ENCODE measurements at regions not wholly inside any gene's neighbourhood (a gene's known extent, or its start where the extent isn't known, plus 50 kb on each side); places are given as distances from the start of the nearest gene placed in this dataset.
"Not testable (repeated sequence)": the region's sequence is repeated elsewhere in the genome, so short reads cannot be mapped to it uniquely, and the experiment has no call there.

- WGBS, 2 donors = 52 to 60% methylated on average over 2 of the region's 2 CpGs
- no peak for TF ChIP-seq CTCF (IDR thresholded peaks at IDR 0.05)
- intact Hi-C loops (cut with DNase I; ENCODE audit: low total_unique reads) = no loop called here
- no peak for DNase-seq (ENCODE audit: low spot score in 2 of 2)
- no peak overlapping the region for H3K4me3 ChIP-seq (ENCODE audit: low read depth, poor library complexity, severe bottlenecking)
These were observed 691.8 kb downstream of the MTRR start for GRCh38 chr5:8560776-8561175.

GRCh38 chr5:8561224-8561840 lies 692.4 kb downstream of the MTRR start:
- TF ChIP-seq CTCF (IDR thresholded peaks at IDR 0.05) (no peak), POLR2A (IDR thresholded peaks at IDR 0.05) (no peak)
- WGBS, 2 donors = 45 to 57% methylated on average over 3 of the region's 3 CpGs
- intact Hi-C loops (cut with DNase I; ENCODE audit: low total_unique reads) = no loop called here
- DNase-seq (ENCODE audit: low spot score in 2 of 2) = no peak
- no peak overlapping the region for H3K4me3 ChIP-seq (ENCODE audit: low read depth, poor library complexity, severe bottlenecking)

- intact Hi-C loops (cut with DNase I; ENCODE audit: low total_unique reads) = no loop called here
- no peak for TF ChIP-seq POLR2A (IDR thresholded peaks at IDR 0.05)
- TF ChIP-seq CTCF (IDR thresholded peaks at IDR 0.05) = no peak
These were observed 692.9 kb downstream of the MTRR start for GRCh38 chr5:8561854-8562253.

GRCh38 chr5:8563540-8563939 lies 694.6 kb downstream of the MTRR start:
- H3K4me3 ChIP-seq (ENCODE audit: low read depth, poor library complexity, severe bottlenecking); intact Hi-C loops (cut with DNase I; ENCODE audit: low total_unique reads); DNase-seq (ENCODE audit: low spot score in 2 of 2): not testable (repeated sequence)
- 81 to 93% methylated on average over 6 of the region's 6 CpGs for WGBS, 2 donors

More at GRCh38 chr5:8561854-8562253, 692.9 kb downstream of the MTRR start:
- H3K4me3 ChIP-seq (ENCODE audit: low read depth, poor library complexity, severe bottlenecking) = no peak overlapping the region
- DNase-seq (ENCODE audit: low spot score in 2 of 2) = no peak

- intact Hi-C loops (cut with DNase I; ENCODE audit: low total_unique reads) = no loop called here
- DNase-seq (ENCODE audit: low spot score in 2 of 2) = no peak
- WGBS, 2 donors = 64 to 78% methylated on average over 6 of the region's 6 CpGs
- no peak for TF ChIP-seq POLR2A (IDR thresholded peaks at IDR 0.05)
- no peak for TF ChIP-seq CTCF (IDR thresholded peaks at IDR 0.05)
- no peak overlapping the region for H3K4me3 ChIP-seq (ENCODE audit: low read depth, poor library complexity, severe bottlenecking)
These were observed 699.9 kb downstream of the MTRR start for GRCh38 chr5:8568858-8569257.

- DNase-seq (ENCODE audit: low spot score in 2 of 2) = no peak
- intact Hi-C loops (cut with DNase I; ENCODE audit: low total_unique reads) = no loop called here
- 22 to 48% methylated on average over 3 of the region's 3 CpGs for WGBS, 2 donors
- H3K4me3 ChIP-seq (ENCODE audit: low read depth, poor library complexity, severe bottlenecking) = no peak overlapping the region
- TF ChIP-seq POLR2A (IDR thresholded peaks at IDR 0.05) = no peak
- no peak for TF ChIP-seq CTCF (IDR thresholded peaks at IDR 0.05)
These were observed 701.6 kb downstream of the MTRR start for GRCh38 chr5:8570528-8570927.

Measured in lower leg skin (tissue), 4 donors.